BJ (cell line): ENCODE measurements at regions not wholly inside any gene's neighbourhood (a gene's known extent, or its start where the extent isn't known, plus 50 kb on each side); places are given as distances from the start of the nearest gene placed in this dataset.

Experiments used
- CTCF ChIA-PET: fragments of 350-600 bp; formaldehyde crosslinking; extraction: SDS; loops from one replicate; lab custom pipeline; 2021; ENCODE audit warnings: antibody characterized with exemption, inconsistent platforms; lab: Yijun Ruan, JAX
- POLR2A ChIA-PET: fragments of 300-600 bp; sonication (Branson Sonifier 250); formaldehyde crosslinking; extraction: SDS; loops from one replicate; lab custom pipeline; 2021; ENCODE audit warnings: antibody characterized with exemption; lab: Charles Lee
- DNase-seq: peaks from one replicate; pipeline ENCODE4 v3.0.0-alpha.2; 2011; ENCODE audit warnings: low read depth
- H3K27me3 ChIP-seq: 2 replicates; pipeline ENCODE4 v1.6.0; 2011; ENCODE audit warnings: low read length; ENCODE audit not compliant: control insufficient read depth, insufficient read depth
- H3K36me3 ChIP-seq: 2 replicates; pipeline ENCODE4 v1.5.1; 2011; ENCODE audit warnings: low read length; ENCODE audit not compliant: control insufficient read depth, insufficient read depth
- H3K4me3 ChIP-seq: 2 replicates; pipeline ENCODE4 v1.5.1; 2011; ENCODE audit warnings: low read depth, mild to moderate bottlenecking, control low read depth, low read length
- CTCF ChIP-seq: IDR thresholded peaks from 2 replicates; pipeline ENCODE4 v1.5.1; 2011; ENCODE audit warnings: low read depth, mild to moderate bottlenecking, control low read depth, inconsistent platforms, low read length, moderate library complexity; ENCODE audit not compliant: insufficient read depth

DNA sequence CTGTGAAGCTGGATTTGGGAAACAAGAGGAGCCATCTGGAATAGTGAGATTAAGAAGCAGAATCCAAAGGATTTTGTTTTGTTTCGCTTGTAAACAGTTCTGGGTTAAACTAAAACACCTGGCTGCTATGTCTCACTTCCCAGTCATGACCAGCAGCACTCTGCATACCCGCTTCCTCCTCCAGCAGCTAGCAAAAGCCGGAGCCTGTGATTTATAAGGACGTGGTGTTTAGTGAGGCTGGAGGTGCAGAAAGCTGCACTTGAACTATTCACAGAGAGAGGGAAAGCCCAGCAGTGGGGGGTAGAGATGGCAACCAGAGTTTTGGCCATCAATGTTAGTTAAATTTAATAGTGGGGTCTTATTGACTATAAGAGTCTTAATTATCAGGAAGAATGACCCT lies 240.2 kb downstream of the AJAP1 start:
- ChIA-PET POLR2A (no interaction called here), CTCF (no interaction called here)
- Histone ChIP-seq H3K36me3 (no peaks in the 10 kb centered on the region), H3K4me3 (no peak overlapping the region), H3K27me3 (no peaks in the 10 kb centered on the region)
- no peak for TF ChIP-seq CTCF
- no peak for DNase-seq

DNA sequence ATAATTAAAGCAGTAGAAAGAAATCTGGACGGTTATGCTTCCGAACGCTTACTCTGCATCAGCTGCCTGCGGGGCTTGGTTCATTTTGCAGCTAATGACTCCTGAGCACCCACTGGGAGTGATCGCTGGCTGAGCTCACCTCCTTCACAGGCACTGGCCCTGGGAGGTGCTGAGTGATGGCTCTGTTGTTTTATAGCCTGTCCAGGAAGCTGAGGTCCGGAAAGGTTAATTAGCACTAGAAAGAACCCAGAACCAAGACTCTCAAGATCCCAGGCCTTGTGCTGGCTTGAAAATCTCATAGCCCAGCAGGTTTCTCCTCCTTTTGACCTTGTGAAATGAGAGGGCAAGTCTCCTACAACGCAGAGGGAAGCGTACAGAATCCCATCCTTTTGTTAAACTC lies 226.2 kb downstream of the AJAP1 start:
- H3K27me3 ChIP-seq, result no peaks in the 10 kb centered on the region
- POLR2A ChIA-PET, result no interaction called here
- TF ChIP-seq CTCF, result no peak
- no peak for DNase-seq
- no peaks in the 10 kb centered on the region for H3K36me3 ChIP-seq
- no peak overlapping the region for H3K4me3 ChIP-seq
- CTCF ChIA-PET, result no interaction called here

- Histone ChIP-seq H3K27me3 (no peaks in the 10 kb centered on the region), H3K4me3 (no peak overlapping the region), H3K36me3 (no peaks in the 10 kb centered on the region)
- ChIA-PET CTCF (no interaction called here), POLR2A (no interaction called here)
- TF ChIP-seq CTCF, result no peak
- DNase-seq, result no peak
Observed at GRCh38 chr1:4877426-4877825, 223.0 kb downstream of the AJAP1 start.

DNA sequence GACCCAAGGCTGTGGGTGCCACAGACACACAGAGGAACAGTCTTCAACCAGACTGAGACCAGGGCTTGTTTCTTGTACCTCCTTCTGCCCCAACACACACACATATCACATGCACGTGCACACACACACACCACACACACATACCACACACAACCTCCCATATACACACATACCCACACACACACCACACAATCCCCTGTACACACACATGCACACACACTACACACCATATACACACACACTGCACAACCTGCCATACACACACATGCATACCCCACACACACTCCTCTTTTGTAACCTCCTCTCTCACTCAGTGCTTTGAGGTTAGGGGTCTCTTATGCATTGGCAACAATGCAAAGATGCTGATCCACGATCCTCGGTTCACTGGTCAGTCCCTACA lies 217.0 kb downstream of the AJAP1 start:
- ChIA-PET POLR2A (no interaction called here), CTCF (no interaction called here)
- no peak for DNase-seq
- Histone ChIP-seq H3K36me3 (no peaks in the 10 kb centered on the region), H3K4me3 (no peak overlapping the region), H3K27me3 (no peaks in the 10 kb centered on the region)
- no peak for TF ChIP-seq CTCF

DNA sequence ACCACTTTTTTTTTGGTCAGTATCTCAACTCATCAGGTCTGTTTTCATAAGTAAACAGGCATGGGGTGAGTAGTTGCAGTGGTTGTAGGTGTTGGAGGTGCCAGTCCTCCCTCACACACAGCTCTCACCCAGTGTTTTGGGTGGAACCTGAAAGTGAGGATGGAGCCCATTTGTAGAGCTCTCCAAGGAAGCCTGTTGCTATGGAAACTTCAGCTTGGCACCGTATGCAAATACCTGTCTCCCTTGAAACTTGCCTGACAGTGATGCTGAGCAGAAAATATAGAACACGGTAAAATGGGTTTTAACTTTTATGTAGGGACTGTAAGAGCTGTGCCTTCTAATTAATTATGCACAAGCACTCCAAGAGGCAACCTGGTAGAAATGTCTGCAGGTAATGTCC lies 214.1 kb downstream of the AJAP1 start:
- POLR2A ChIA-PET, result no interaction called here
- Histone ChIP-seq H3K36me3 (no peaks in the 10 kb centered on the region), H3K4me3 (no peak overlapping the region), H3K27me3 (no peaks in the 10 kb centered on the region)
- TF ChIP-seq CTCF, result no peak
- CTCF ChIA-PET, result no interaction called here
- DNase-seq, result no peak
